T47D (cell line): ENCODE measurements at regions not wholly inside any gene's neighbourhood (a gene's known extent, or its start where the extent isn't known, plus 50 kb on each side); places are given as distances from the start of the nearest gene placed in this dataset.

Source experiments
- DNase-seq, 2 experiments: peaks; one replicate each; pipeline versions ENCODE4 v3.0.0 to v3.0.0-alpha.2; 2011 to 2012; ENCODE audit warnings: low read depth in 1 of 2, low spot score in 1 of 2
- JUND ChIP-seq: IDR thresholded peaks from 2 replicates; pipeline ENCODE4 v1.6.1; 2012; ENCODE audit warnings: low read depth
- in situ Hi-C: cut with HindIII; loops from 2 replicates; pipeline ENCODE4 v1.10.0; 2016; ENCODE audit warnings: low sequenced_read_pairs, low pct_unique_long_range_greater_than_20kb

DNA sequence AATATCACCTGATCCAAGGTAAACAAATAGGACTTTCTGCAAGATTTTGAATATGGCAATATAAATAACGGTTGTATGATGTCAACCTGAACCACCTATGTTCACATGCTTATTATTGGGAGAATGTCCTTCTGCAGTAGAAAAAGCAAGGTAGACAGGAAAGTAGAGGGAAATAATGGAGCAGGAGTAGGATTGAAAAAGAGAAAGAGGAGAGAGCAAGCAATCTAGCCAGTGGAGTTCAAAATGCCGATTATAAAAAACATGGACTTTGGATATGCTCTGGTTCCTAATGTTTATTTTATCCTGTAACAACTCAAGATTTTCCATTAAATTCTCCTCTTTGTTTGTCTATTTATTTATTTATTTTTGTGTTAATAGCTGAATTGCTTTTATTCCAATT is 878.0 kb upstream of the KCND2 start:
- DNase-seq: no peak
- in situ Hi-C loops: no loop called here
- no peak for TF ChIP-seq JUND

GRCh38 chr7:119397156-119397555 is 875.8 kb upstream of the KCND2 start:
- in situ Hi-C loops: no loop called here
- no peak for TF ChIP-seq JUND
- DNase-seq: no peak

GRCh38 chr7:119408596-119408995 is 864.4 kb upstream of the KCND2 start:
- in situ Hi-C loops: no loop called here
- DNase-seq: no peak
- no peak for TF ChIP-seq JUND

DNA sequence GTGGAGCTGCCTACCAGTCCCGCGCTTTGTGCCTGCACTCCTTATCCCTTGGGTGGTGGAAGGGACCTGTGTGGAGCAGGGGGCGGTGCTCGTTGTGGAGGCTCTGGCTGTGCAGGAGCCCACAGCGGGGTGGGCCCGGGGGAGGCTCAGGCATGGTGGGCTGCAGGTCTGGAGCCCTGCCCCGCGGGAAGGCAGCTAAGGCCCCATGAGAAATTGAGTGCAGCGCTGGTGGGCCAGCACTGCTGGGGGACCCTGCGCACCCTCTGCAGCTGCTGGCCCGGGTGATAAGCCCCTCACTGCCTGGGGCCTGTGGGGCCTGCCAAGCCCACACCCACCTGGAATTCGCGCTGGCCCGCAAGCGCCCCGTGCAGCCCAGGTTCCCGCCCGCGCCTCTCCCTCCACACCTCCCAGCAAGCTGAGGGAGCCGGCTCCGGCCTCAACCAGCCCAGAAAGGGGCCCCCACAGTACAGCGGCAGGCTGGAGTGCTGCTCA is 859.6 kb upstream of the KCND2 start:
- in situ Hi-C loops: no loop called here
- DNase-seq: no peak
- no peak for TF ChIP-seq JUND

- in situ Hi-C loops: no loop called here
- DNase-seq: no peak
- TF ChIP-seq JUND: no peak
Measured at GRCh38 chr7:119415682-119416081, 857.3 kb upstream of the KCND2 start.

DNA sequence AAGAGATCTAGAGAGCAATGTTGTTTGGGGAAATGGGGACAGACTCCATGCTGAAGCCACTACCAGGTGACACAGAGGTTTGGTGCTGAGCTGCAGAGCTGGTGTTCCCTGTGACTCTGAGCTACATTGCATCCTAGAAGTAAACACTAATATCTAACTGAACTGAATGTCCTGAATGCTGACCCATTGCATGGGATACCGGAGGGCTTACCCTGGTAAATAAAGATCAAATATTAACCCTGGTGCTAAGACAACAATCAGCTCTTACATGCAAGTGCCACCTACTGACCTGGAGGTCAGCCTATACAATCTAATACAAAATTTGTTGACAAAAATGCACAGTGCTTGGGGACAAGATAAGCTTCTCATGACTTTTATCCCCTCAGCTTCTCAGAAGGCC is 851.3 kb upstream of the KCND2 start:
- in situ Hi-C loops: no loop called here
- no peak for TF ChIP-seq JUND
- no peak for DNase-seq

DNA sequence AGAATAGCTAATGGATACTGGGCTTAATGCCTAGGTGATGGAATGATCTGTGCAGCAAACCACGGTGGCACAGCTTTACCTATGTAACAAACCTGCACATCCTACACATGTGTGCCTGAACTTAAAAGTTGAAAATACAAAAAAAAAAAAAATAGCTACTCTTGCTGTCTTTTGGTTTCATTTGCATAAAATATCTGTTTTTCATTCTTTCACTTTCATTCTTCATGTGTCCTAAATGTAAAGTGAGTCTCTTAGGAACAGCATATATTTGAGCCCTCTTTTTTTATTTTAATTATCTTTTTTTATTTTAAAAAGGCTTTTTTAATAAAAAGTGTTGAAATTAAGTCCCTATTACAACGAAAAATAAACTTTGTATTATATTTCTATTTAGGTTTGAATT is 836.1 kb upstream of the KCND2 start:
- no peak for TF ChIP-seq JUND
- in situ Hi-C loops: no loop called here
- DNase-seq: no peak

DNA sequence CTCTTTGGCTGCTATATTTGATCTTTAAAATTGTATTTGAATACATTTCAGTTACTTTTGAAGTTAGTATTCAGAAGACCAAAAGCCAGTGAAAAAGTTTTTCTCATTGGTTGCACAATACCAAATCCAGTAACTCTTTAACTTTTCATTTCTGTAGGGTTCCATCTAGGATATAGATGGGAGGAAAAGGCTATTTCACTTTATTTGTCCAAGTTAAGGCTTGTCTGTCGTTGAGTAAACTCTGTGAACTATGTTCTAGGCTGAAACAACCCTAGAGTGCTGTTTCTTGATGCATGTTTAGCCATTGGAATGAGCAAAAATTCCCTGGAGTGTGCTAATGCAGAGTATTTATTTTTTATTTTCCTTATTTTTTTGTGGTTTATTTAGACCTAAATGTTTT is 834.7 kb upstream of the KCND2 start:
- no peak for TF ChIP-seq JUND
- in situ Hi-C loops: no loop called here
- no peak for DNase-seq

DNA sequence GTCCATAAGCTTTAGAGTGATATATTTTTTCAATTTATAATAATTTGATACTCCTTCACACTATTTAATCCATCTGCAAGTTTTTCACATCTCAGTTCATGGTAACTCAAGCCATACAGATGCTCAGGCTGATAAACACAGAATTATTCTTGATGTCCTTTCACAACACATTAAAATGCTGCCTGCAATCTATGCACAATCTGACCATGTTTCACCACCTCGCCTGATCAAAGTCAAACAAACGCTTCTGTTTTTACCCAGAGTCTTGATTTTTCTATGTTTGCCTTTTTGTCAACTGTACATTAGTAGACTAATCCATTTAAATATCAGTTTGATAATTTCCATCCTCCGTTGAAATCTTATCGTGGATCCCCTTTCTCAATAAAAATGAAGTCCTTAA is 833.8 kb upstream of the KCND2 start:
- DNase-seq: no peak
- in situ Hi-C loops: no loop called here
- no peak for TF ChIP-seq JUND

GRCh38 chr7:119452401-119452800 is 820.6 kb upstream of the KCND2 start:
- DNase-seq: no peak
- in situ Hi-C loops: no loop called here
- no peak for TF ChIP-seq JUND

- TF ChIP-seq JUND: no peak
- in situ Hi-C loops: no loop called here
- no peak for DNase-seq
Measured at GRCh38 chr7:119465798-119466305, 807.1 kb upstream of the KCND2 start.

- in situ Hi-C loops: no loop called here
- TF ChIP-seq JUND: no peak
- DNase-seq: peak; percentile 1 to 42
Measured at GRCh38 chr7:119472408-119473038, 800.5 kb upstream of the KCND2 start.

DNA sequence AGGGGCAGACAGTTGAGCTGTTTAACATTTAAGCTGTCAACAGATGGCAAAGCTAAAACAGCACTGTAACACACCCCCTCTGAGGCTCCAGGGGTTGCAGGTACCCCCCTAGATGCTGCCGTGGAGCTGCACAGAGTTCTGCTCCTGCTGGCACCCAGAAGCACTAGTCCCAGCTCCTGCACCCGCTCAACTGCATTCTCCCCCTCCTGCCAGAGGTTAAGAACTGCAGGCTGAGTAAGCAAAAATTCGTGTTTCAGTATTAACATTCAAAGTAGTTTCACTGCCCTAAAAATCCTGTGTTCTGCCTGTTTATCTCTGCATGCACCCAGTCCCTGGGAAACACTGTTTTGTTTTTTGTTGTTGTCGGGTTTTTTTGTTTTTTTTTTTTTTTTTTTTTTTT is 790.8 kb upstream of the KCND2 start:
- peak; percentile 1 to 46 for DNase-seq

DNA sequence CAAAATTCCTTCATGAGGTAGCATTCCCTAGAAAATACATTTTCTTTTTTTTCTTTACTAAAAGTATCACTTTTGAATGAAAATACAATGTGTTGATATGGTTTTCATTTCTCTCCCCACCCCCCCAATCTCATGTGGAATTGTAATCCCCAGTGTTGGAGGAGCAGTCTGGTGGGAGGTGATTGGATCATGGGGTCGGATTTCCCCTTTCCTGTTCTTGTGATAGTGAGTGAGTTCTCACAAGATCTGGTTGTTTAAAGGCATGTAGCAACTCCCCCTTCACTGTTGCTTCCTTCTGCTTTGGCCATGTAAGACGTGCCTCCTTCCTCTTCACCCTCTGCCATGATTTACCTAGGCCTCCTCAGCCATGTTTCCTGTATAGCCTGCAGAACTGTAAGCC is 790.3 kb upstream of the KCND2 start:
- no peak for TF ChIP-seq JUND
- in situ Hi-C loops: no loop called here
- no peak for DNase-seq

More for the DNA sequence above, 790.8 kb upstream of the KCND2 start:
- in situ Hi-C loops: no loop called here
- TF ChIP-seq JUND: no peak
